ENCODE measurements at regions not wholly inside any gene's neighbourhood (a gene's known extent, or its start where the extent isn't known, plus 50 kb on each side); places are given as distances from the start of the nearest gene placed in this dataset.

DNA sequence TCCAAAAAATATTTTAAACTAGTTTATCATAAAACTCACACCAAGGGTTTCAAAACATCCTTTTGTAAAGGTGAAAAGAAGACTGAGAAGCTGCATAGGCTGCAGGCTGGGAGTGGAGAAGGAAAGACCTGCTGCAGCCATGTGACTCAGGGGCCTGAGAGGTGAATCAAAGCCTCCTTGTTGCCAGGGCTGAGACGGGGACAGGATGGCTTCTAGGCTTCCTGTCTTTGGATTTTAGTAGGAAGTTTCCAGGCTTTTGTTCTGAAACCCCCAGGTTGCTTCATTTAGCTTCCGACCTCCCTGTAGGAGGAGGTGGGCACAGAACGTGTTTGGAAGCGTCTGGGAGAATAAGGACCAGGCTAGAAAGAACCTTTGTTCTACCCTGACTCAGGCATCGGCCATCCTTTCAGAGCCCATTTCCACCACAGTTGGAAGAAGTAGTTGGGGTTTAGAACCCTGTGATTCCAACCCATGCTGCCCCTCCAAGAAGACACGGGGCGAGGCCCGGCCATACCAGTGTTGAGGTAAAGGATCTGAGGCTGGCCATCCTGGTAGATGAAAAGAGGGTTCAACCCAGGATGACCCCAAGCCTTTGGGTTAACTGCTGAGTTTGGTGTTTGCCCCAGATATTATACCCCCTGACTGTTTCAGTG lies 122.4 kb downstream of the SLC25A47 start:
- Histone ChIP-seq H3K27me3 (ENCODE audit: insufficient read depth, poor library complexity, severe bottlenecking) (no peaks in the 10 kb centered on the region), H3K4me3 (ENCODE audit: severe bottlenecking) (no peak overlapping the region), H3K27ac (ENCODE audit: poor library complexity, severe bottlenecking) (no peak overlapping the region), H3K9me3 (ENCODE audit: severe bottlenecking) (no peaks in the 10 kb centered on the region), H3K4me1 (ENCODE audit: insufficient read depth, poor library complexity, severe bottlenecking) (peaks cover 18% of the 10 kb centered on the region), H3K36me3 (ENCODE audit: low read depth) (no peaks in the 10 kb centered on the region)
- TF ChIP-seq, protein P1, sequence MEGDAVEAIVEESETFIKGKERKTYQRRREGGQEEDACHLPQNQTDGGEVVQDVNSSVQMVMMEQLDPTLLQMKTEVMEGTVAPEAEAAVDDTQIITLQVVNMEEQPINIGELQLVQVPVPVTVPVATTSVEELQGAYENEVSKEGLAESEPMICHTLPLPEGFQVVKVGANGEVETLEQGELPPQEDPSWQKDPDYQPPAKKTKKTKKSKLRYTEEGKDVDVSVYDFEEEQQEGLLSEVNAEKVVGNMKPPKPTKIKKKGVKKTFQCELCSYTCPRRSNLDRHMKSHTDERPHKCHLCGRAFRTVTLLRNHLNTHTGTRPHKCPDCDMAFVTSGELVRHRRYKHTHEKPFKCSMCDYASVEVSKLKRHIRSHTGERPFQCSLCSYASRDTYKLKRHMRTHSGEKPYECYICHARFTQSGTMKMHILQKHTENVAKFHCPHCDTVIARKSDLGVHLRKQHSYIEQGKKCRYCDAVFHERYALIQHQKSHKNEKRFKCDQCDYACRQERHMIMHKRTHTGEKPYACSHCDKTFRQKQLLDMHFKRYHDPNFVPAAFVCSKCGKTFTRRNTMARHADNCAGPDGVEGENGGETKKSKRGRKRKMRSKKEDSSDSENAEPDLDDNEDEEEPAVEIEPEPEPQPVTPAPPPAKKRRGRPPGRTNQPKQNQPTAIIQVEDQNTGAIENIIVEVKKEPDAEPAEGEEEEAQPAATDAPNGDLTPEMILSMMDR (IDR thresholded peaks at IDR 0.05; ENCODE audit: poor library complexity, severe bottlenecking): no peak
- DNase-seq (ENCODE audit: low spot score): no peak
- no peak for ATAC-seq (ENCODE audit: low read depth)

DNA sequence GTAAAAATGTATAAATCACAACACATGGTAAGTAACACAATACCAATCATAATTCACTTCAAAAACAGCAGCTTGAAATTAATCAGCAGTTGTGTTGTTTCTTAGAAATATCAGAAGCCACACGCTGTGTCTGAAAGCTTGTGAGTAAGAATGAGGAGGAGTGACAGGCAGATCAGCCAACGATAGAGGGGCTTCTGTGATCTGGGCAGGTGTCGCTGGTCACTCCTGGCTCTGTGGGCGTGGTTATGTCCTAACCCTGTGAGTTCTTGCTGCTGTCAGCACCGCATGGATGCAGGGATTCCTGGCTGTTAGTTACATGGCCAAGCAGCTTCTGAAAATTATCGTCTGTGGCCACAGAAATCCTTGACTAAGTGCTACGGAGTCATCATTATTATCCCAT lies 123.4 kb downstream of the SLC25A47 start:
- Histone ChIP-seq H3K4me3 (ENCODE audit: severe bottlenecking) (no peak overlapping the region), H3K27me3 (ENCODE audit: insufficient read depth, poor library complexity, severe bottlenecking) (no peaks in the 10 kb centered on the region), H3K9me3 (ENCODE audit: severe bottlenecking) (no peaks in the 10 kb centered on the region), H3K4me1 (ENCODE audit: insufficient read depth, poor library complexity, severe bottlenecking) (peaks cover 12% of the 10 kb centered on the region), H3K36me3 (ENCODE audit: low read depth) (no peaks in the 10 kb centered on the region), H3K27ac (ENCODE audit: poor library complexity, severe bottlenecking) (no peak overlapping the region)
- TF ChIP-seq, protein P1 (IDR thresholded peaks at IDR 0.05; ENCODE audit: poor library complexity, severe bottlenecking): no peak
- DNase-seq (ENCODE audit: low spot score) (no peak), ATAC-seq (ENCODE audit: low read depth) (no peak)

DNA sequence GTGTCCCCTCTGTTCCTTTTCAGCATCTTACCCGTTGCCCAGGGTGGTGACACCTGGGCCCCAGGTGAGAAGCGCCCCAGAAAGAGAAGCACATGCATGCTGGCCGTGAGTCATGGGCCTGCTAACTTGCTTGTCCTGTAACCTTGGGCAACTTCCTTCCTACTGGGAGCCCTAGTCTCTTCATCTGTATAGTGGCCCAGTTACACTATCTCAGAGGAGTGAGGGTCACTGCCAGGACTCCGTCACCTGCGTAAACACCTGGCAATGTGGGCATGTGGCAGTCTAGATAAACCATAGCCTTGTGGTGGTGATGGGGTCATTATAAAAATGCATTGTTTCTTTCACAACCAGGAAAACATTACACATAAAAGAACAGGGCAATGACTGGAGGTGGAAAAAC lies 125.2 kb downstream of the SLC25A47 start:
- H3K36me3 ChIP-seq (ENCODE audit: low read depth): no peaks in the 10 kb centered on the region
- no peaks in the 10 kb centered on the region for H3K9me3 ChIP-seq (ENCODE audit: severe bottlenecking)
- H3K27me3 ChIP-seq (ENCODE audit: insufficient read depth, poor library complexity, severe bottlenecking): no peaks in the 10 kb centered on the region
- H3K27ac ChIP-seq (ENCODE audit: poor library complexity, severe bottlenecking): no peak overlapping the region
- no peak for DNase-seq (ENCODE audit: low spot score)
- H3K4me1 ChIP-seq (ENCODE audit: insufficient read depth, poor library complexity, severe bottlenecking): peaks cover 9% of the 10 kb centered on the region
- no peak overlapping the region for H3K4me3 ChIP-seq (ENCODE audit: severe bottlenecking)
- ATAC-seq (ENCODE audit: low read depth): no peak
- TF ChIP-seq, protein P1 (IDR thresholded peaks at IDR 0.05; ENCODE audit: poor library complexity, severe bottlenecking): no peak

DNA sequence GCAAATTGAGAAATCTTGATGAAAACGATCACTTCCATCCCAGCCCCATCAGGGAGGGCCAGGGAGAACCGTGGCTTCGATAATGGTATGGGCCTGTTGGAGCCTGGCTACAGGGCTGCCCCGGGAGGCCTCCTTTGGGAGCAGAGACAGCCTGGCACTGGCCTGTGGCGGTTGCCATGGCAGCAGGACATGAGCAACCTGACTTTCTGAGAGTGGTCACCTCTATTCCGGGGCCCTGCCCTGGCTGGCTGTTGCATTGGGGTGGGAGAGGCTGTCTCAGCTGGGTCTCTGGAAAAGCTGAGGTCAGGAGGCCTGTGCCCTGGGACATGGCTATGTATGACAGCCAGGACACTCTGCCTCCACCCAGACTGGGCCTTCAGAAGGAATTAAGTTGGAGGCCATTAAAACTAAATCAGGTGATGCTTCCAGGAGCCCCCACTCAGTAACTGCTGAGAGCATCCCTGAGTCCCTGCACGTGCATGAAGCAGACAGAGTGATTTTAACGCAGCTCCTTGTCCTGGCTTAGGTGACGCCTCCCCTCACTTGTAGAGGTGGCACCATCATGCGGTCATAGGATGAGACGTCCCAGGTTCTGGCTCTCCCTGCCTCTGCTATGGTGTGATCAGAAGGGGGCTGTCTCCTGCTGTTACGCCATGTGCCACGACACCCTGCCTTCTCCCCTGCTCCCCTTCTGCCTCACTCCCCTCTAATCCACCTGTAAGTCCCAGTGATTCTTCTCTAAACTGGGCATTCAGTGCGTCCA lies 126.3 kb downstream of the SLC25A47 start:
- H3K4me1 ChIP-seq (ENCODE audit: insufficient read depth, poor library complexity, severe bottlenecking): peaks cover 3% of the 10 kb centered on the region
- no peaks in the 10 kb centered on the region for H3K36me3 ChIP-seq (ENCODE audit: low read depth)
- no peaks in the 10 kb centered on the region for H3K27me3 ChIP-seq (ENCODE audit: insufficient read depth, poor library complexity, severe bottlenecking)
- H3K9me3 ChIP-seq (ENCODE audit: severe bottlenecking): no peaks in the 10 kb centered on the region
- no peak overlapping the region for H3K4me3 ChIP-seq (ENCODE audit: severe bottlenecking)
- no peak overlapping the region for H3K27ac ChIP-seq (ENCODE audit: poor library complexity, severe bottlenecking)
- ATAC-seq (ENCODE audit: low read depth) (no peak), DNase-seq (ENCODE audit: low spot score) (peak; percentile 60)
- TF ChIP-seq, protein P1 (IDR thresholded peaks at IDR 0.05; ENCODE audit: poor library complexity, severe bottlenecking): no peak

DNA sequence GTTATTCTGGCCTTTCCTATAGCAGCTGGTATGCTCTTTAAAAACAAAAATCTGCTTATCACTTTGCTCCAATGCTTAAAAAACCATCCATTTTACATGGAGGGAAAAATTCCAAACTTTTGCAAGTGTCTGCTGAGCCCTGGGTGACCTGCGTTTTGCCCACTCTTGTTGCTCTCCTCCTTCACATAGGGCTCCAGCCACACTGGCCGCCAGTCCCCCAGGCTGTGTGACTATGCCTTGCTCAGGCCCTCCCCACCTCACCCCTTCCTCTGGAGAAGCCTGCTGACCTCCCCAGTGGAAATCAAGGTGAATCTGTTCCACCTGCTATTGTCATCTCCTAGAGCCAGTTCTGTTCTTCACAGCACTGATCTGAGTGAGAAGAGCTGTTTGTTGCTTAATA lies 126.9 kb downstream of the SLC25A47 start:
- no peaks in the 10 kb centered on the region for H3K9me3 ChIP-seq (ENCODE audit: severe bottlenecking)
- no peak for ATAC-seq (ENCODE audit: low read depth)
- no peak overlapping the region for H3K4me3 ChIP-seq (ENCODE audit: severe bottlenecking)
- H3K27me3 ChIP-seq (ENCODE audit: insufficient read depth, poor library complexity, severe bottlenecking): no peaks in the 10 kb centered on the region
- TF ChIP-seq, protein P1 (IDR thresholded peaks at IDR 0.05; ENCODE audit: poor library complexity, severe bottlenecking): no peak
- no peak overlapping the region for H3K27ac ChIP-seq (ENCODE audit: poor library complexity, severe bottlenecking)
- no peaks in the 10 kb centered on the region for H3K36me3 ChIP-seq (ENCODE audit: low read depth)
- DNase-seq (ENCODE audit: low spot score): no peak
- peaks cover 3% of the 10 kb centered on the region for H3K4me1 ChIP-seq (ENCODE audit: insufficient read depth, poor library complexity, severe bottlenecking)
